ENCODE measurements at regions not wholly inside any gene's neighbourhood (a gene's known extent, or its start where the extent isn't known, plus 50 kb on each side); places are given as distances from the start of the nearest gene placed in this dataset.

- POLR2A ChIA-PET (ENCODE audit: low non-redundant PET), result interaction anchor here (0.7 kb wide), 1 partner anchor 22 kb away, joined by 5 read pairs; no protein-coding TSS in a partner anchor
- H3K4me1 ChIP-seq (ENCODE audit: insufficient read depth, low read length, poor library complexity, severe bottlenecking), result no peaks in the 10 kb centered on the region
- DNase-seq (ENCODE audit: low spot score), result no peak
- TF ChIP-seq CTCF (conservative IDR thresholded peaks at IDR 0.05; ENCODE audit: low read depth, low read length), result no peak
- no peak for TF ChIP-seq EZH2 (IDR thresholded peaks at IDR 0.05; ENCODE audit: borderline replicate concordance, low read depth, low read length, poor library complexity, severe bottlenecking)
- CTCF ChIA-PET, result no interaction called here
- no peaks in the 10 kb centered on the region for H3K36me3 ChIP-seq (ENCODE audit: insufficient read depth, low read length, poor library complexity, severe bottlenecking)
- H3K4me3 ChIP-seq (ENCODE audit: low read depth, low read length, poor library complexity, severe bottlenecking), result no peak overlapping the region
- no peaks in the 10 kb centered on the region for H3K27me3 ChIP-seq (replicated peaks; ENCODE audit: insufficient read depth, low read depth, low read length, poor library complexity)
- no TSS peak for BruUV-seq (replicated peaks)
- H3K27ac ChIP-seq (ENCODE audit: low read depth, low read length, poor library complexity, severe bottlenecking), result no peak overlapping the region
- H3K9me3 ChIP-seq (ENCODE audit: low read depth, low read length, poor library complexity, severe bottlenecking), result no peaks in the 10 kb centered on the region
- intact Hi-C loops (cut with micrococcal nuclease; ENCODE audit: unreplicated experiment), result no loop called here
These were observed 368.0 kb upstream of the FAM98A start for GRCh38 chr2:33967103-33967502.

GRCh38 chr2:33958591-33958990 lies 359.5 kb upstream of the FAM98A start:
- Histone ChIP-seq H3K4me1 (ENCODE audit: insufficient read depth, low read length, poor library complexity, severe bottlenecking) (no peaks in the 10 kb centered on the region), H3K36me3 (ENCODE audit: insufficient read depth, low read length, poor library complexity, severe bottlenecking) (no peaks in the 10 kb centered on the region), H3K4me3 (ENCODE audit: low read depth, low read length, poor library complexity, severe bottlenecking) (no peak overlapping the region), H3K27me3 (replicated peaks; ENCODE audit: insufficient read depth, low read depth, low read length, poor library complexity) (no peaks in the 10 kb centered on the region), H3K27ac (ENCODE audit: low read depth, low read length, poor library complexity, severe bottlenecking) (no peak overlapping the region), H3K9me3 (ENCODE audit: low read depth, low read length, poor library complexity, severe bottlenecking) (no peaks in the 10 kb centered on the region)
- DNase-seq (ENCODE audit: low spot score), result no peak
- intact Hi-C loops (cut with micrococcal nuclease; ENCODE audit: unreplicated experiment), result no loop called here
- no peak for TF ChIP-seq EZH2 (IDR thresholded peaks at IDR 0.05; ENCODE audit: borderline replicate concordance, low read depth, low read length, poor library complexity, severe bottlenecking)
- TF ChIP-seq CTCF (conservative IDR thresholded peaks at IDR 0.05; ENCODE audit: low read depth, low read length), result no peak
- ChIA-PET CTCF (no interaction called here), POLR2A (ENCODE audit: low non-redundant PET) (no interaction called here)
- no TSS peak for BruUV-seq (replicated peaks)

- Histone ChIP-seq H3K36me3 (ENCODE audit: insufficient read depth, low read length, poor library complexity, severe bottlenecking) (no peaks in the 10 kb centered on the region), H3K27ac (ENCODE audit: low read depth, low read length, poor library complexity, severe bottlenecking) (no peak overlapping the region), H3K4me1 (ENCODE audit: insufficient read depth, low read length, poor library complexity, severe bottlenecking) (no peaks in the 10 kb centered on the region), H3K4me3 (ENCODE audit: low read depth, low read length, poor library complexity, severe bottlenecking) (no peak overlapping the region), H3K9me3 (ENCODE audit: low read depth, low read length, poor library complexity, severe bottlenecking) (peaks cover 7% of the 10 kb centered on the region), H3K27me3 (replicated peaks; ENCODE audit: insufficient read depth, low read depth, low read length, poor library complexity) (no peaks in the 10 kb centered on the region)
- no peak for DNase-seq (ENCODE audit: low spot score)
- CTCF ChIA-PET, result no interaction called here
- POLR2A ChIA-PET (ENCODE audit: low non-redundant PET), result no interaction called here
- no TSS peak for BruUV-seq (replicated peaks)
- intact Hi-C loops (cut with micrococcal nuclease; ENCODE audit: unreplicated experiment), result no loop called here
- TF ChIP-seq EZH2 (IDR thresholded peaks at IDR 0.05; ENCODE audit: borderline replicate concordance, low read depth, low read length, poor library complexity, severe bottlenecking) (no peak), CTCF (conservative IDR thresholded peaks at IDR 0.05; ENCODE audit: low read depth, low read length) (no peak)
These were observed 350.3 kb upstream of the FAM98A start for GRCh38 chr2:33949371-33949770.
